Heart right ventricle (tissue), 16 donors: ENCODE measurements at regions not wholly inside any gene's neighbourhood (a gene's known extent, or its start where the extent isn't known, plus 50 kb on each side); places are given as distances from the start of the nearest gene placed in this dataset.

Source experiments
- ATAC-seq, 8 donors: fragments of 200-7000 bp; cut with Tn5 transposase; one replicate each; pipeline ENCODE4 v1.9.1; 2020; ENCODE audit warnings: mild to moderate bottlenecking in 8 of 8, moderate library complexity in 8 of 8, moderate number of reproducible peaks in 1 of 8
- DNase-seq, 2 donors: peaks; one replicate each; pipeline ENCODE4 v3.0.0-alpha.2; 2020
- H3K27ac ChIP-seq, 10 donors: fragments of 200-600 bp; sonication (generic) in 2 of 10; one replicate each; pipeline versions ENCODE4 v1.5.0 to v1.8.0; 2020 to 2022; ENCODE audit warnings: mild to moderate bottlenecking in 3 of 10
- H3K27me3 ChIP-seq, 7 donors: fragments of 200-600 bp; one replicate each; pipeline ENCODE4 v1.8.0; 2021 to 2022; ENCODE audit warnings: mild to moderate bottlenecking in 2 of 7
- H3K36me3 ChIP-seq, 9 donors: fragments of 200-600 bp; sonication (generic) in 1 of 9; one replicate each; pipeline versions ENCODE4 v1.5.0 to v1.8.0; 2020 to 2022; ENCODE audit warnings: mild to moderate bottlenecking in 2 of 9
- H3K4me1 ChIP-seq, 9 donors: fragments of 200-600 bp; sonication (generic) in 1 of 9; one replicate each; pipeline versions ENCODE4 v1.5.0 to v1.8.0; 2020 to 2022; ENCODE audit warnings: mild to moderate bottlenecking in 4 of 9
- H3K4me3 ChIP-seq, 10 donors: fragments of 200-600 bp; sonication (generic) in 2 of 10; one replicate each; pipeline versions ENCODE4 v1.5.0 to v1.8.0; 2020 to 2022; ENCODE audit warnings: mild to moderate bottlenecking in 7 of 10, moderate library complexity in 2 of 10
- H3K9me3 ChIP-seq, 11 donors: fragments of 200-600 bp in 10 of 11; sonication (generic) in 2 of 11; one replicate each; pipeline versions ENCODE4 v1.5.0 to v1.8.0; 2013 to 2022; ENCODE audit warnings: mild to moderate bottlenecking in 2 of 11, control low read depth in 1 of 11, moderate library complexity in 1 of 11
- CTCF ChIP-seq, 9 donors: fragments of 200-600 bp; sonication (generic) in 2 of 9; IDR thresholded peaks; one replicate each; pipeline versions ENCODE4 v1.5.0 to v1.8.0; 2021 to 2022; ENCODE audit warnings: antibody characterized with exemption in 9 of 9, mild to moderate bottlenecking in 5 of 9, moderate library complexity in 1 of 9
- WGBS, 2 donors: extraction: QIAGEN DNeasy Blood & Tissue Kit; methylation state at CpG; one replicate each; pipeline ENCODE4 v1.1.7; 2013; ENCODE audit warnings: inconsistent platforms in 1 of 2; 5-methylcytosine and 5-hydroxymethylcytosine counted together
- intact Hi-C, 10 donors: fragments of 100-400 bp; cut with DNase I; formaldehyde crosslinking; loops; one replicate each; pipeline versions ENCODE4 v1.11.1 to v1.14.2; 2022
- donor health status: Arrhythmogenic right ventricular cardiomyopathy.
- donor health status: ischemic (EF 13 %, LVEDD 7.1; RV severe dilation, severe dysfunction).
- donor health status: healthy with polysubstance abuse.
- donor health status: DM: no; HTN: yes; CAD: no.
- donor health status: DM: no; HTN: no; CAD: no.
- donor health status: ischemic (EF 25% LVEDD 6.9; RV normal size, moderate dysfunction).
- donor health status: ischemic (EF 25% LVEDD 5.7; RV mildly dilated, moderate dysfunction).
- donor health status: healthy.
- donor health status: DM: yes; HTN: yes; CAD: no.
- donor health status: Ischemic cardiomyopathy.
- donor health status: ischemic (EF 35%, LVEDD 5.7; RV mildly dilated, moderate dysfunction).
- donor health status: nonischemic (EF 11% LVEDD 7.7; RV severe dilation, severe dysfunction).
- donor health status: DM: yes; HTN: yes; CAD: no.
- donor health status: PGD.
- donor health status: ischemic (EF 29% LVEDD 5.4; RV normal size, mild dysfunction).
- donor health status: nonischemic (EF 23%, LVEDD 6.1; RV moderate dilation, normal function).

- Histone ChIP-seq H3K36me3 (no peaks in the 10 kb centered on the region), H3K4me1 (no peaks in the 10 kb centered on the region), H3K27me3 (peaks cover 0 to 46% (median 29%) of the 10 kb centered on the region in 7 donors), H3K27ac (no peak overlapping the region), H3K9me3 (no peaks in the 10 kb centered on the region), H3K4me3 (no peak overlapping the region)
- intact Hi-C loops, result no loop called here
- no peak for TF ChIP-seq CTCF (IDR thresholded peaks at IDR 0.05)
- DNase-seq, result no peak
- ATAC-seq, result no peak
- WGBS, 2 donors, result 23 to 29% methylated on average over 3 of the region's 3 CpGs
Measured at GRCh38 chr3:45311327-45311726, 77.0 kb upstream of the LARS2 start.

- 30 to 34% methylated on average over 9 of the region's 9 CpGs for WGBS, 2 donors
- Histone ChIP-seq H3K27ac (no peak overlapping the region), H3K27me3 (peaks cover 0 to 46% (median 29%) of the 10 kb centered on the region in 7 donors), H3K9me3 (no peaks in the 10 kb centered on the region), H3K4me3 (no peak overlapping the region), H3K36me3 (no peaks in the 10 kb centered on the region), H3K4me1 (no peaks in the 10 kb centered on the region)
- intact Hi-C loops, result no loop called here
- no peak for TF ChIP-seq CTCF (IDR thresholded peaks at IDR 0.05)
- ATAC-seq (no peak), DNase-seq (no peak)
Measured at GRCh38 chr3:45311953-45312801, 76.2 kb upstream of the LARS2 start.

GRCh38 chr3:45312836-45313493 lies 75.4 kb upstream of the LARS2 start:
- Histone ChIP-seq H3K36me3 (no peaks in the 10 kb centered on the region), H3K4me3 (no peak overlapping the region), H3K9me3 (no peaks in the 10 kb centered on the region), H3K4me1 (no peaks in the 10 kb centered on the region), H3K27me3 (peaks cover 0 to 46% (median 29%) of the 10 kb centered on the region in 7 donors), H3K27ac (no peak overlapping the region)
- no peak for DNase-seq
- no peak for ATAC-seq
- no peak for TF ChIP-seq CTCF (IDR thresholded peaks at IDR 0.05)
- WGBS, 2 donors, result 27 to 30% methylated on average over 7 of the region's 7 CpGs
- intact Hi-C loops, result no loop called here

GRCh38 chr3:45313743-45314403 lies 74.5 kb upstream of the LARS2 start:
- Histone ChIP-seq H3K36me3 (no peaks in the 10 kb centered on the region), H3K4me1 (no peaks in the 10 kb centered on the region), H3K27me3 (peaks cover 0 to 44% (median 29%) of the 10 kb centered on the region in 7 donors), H3K4me3 (no peak overlapping the region), H3K9me3 (no peaks in the 10 kb centered on the region), H3K27ac (no peak overlapping the region)
- intact Hi-C loops, result no loop called here
- TF ChIP-seq CTCF (IDR thresholded peaks at IDR 0.05), result no peak
- DNase-seq (no peak), ATAC-seq (no peak)
- WGBS, 2 donors, result 41 to 45% methylated on average over 8 of the region's 8 CpGs
